ENCODE measurements at regions not wholly inside any gene's neighbourhood (a gene's known extent, or its start where the extent isn't known, plus 50 kb on each side); places are given as distances from the start of the nearest gene placed in this dataset.
"Not testable (repeated sequence)": the region's sequence is repeated elsewhere in the genome, so short reads cannot be mapped to it uniquely, and the experiment has no call there.

DNA sequence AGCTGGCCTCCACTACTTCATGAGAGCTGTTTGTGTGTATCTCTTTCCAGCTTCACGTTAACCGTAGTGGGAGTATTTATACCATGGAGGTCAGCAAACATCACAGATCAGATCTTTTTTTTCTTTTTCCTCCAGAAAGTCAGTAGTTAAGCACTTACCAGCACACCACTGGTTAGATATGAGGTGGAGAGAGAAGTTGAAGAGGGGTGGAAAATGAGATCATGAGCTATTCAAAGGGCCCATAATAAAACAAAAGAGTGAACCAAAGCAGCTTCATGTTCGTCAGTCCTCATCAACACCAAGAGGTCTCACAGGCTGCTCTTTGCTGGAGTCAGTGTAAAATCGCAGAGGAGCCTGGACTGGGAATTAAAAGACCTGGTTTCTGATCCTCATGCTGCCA is 125.1 kb upstream of the SGK1 start:
- no peak for DNase-seq

DNA sequence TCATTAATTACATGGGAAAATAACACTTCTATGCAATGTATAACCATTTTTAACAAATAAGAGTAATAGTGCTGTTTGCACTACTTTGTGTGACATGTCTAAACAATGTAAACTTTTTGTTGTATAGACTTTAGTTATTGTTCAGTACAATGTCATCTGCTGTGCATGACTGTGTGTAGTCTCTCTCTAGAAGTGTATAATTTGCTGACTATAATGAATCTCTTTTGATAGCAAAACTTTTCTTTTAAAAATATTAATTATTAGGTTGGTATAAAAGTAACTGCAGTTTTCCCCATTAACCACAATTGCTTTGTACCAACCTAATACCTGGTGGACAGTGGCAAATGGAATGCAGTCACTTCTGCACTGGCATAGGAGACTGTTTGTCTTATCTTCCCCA is 124.2 kb upstream of the SGK1 start:
- DNase-seq, result no peak

DNA sequence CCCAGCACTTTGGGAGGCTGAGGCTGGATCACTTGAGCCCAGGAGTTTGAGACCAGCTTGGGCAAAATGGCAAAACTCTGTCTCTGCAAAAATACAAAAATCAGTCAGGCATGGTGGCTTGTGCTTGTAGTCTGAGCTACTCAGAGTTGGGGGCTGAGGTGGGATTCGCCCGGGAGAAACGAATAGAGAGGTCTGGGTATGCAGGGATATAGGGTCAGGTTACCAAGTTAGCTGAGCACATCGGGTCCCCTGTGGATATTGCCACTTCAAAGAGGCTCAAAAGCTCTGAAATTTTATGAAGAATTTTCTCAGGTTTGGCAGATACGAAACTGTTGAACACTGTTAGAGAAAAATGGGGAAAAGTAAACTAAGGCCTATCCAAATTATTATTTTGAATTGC is 120.9 kb upstream of the SGK1 start:
- no peak for DNase-seq

DNA sequence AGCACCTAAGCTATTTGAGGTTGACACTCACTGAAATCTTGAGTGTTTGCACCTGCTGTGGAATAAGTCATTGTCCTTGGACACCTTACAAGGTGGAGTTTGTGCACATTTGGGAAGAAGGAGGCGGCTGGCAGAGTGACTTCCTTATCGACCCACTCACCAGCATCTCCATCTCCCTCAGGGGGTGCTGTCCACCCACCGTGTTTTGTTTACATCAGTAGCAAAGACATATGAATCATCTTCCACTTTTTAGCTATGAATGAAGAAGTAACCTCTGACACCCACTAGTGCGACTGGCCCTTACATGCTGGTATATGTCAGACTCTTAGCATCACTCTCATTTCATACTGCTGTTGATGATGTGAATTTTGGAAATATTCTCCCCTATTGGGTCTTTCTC is 119.5 kb upstream of the SGK1 start:
- peak; percentile 19 for DNase-seq

DNA sequence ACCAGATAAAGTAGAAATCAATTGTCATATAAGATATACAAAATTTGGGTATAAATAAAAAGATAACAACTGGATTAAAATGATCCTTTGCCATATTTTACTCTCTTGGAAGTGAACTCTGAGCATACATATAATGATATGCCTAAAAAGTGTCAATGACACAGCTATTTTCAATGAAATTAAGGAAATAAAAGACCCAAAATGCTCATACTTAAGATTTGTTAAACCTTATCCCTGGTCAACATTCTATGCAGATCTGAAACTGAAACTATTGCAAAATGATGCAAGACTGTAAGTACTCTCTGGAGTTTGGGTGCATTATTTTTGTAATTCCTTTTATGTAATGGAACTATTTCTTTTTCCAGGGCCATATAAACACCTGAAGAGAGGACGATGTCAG is 119.0 kb upstream of the SGK1 start:
- peak; percentile 12 for DNase-seq

DNA sequence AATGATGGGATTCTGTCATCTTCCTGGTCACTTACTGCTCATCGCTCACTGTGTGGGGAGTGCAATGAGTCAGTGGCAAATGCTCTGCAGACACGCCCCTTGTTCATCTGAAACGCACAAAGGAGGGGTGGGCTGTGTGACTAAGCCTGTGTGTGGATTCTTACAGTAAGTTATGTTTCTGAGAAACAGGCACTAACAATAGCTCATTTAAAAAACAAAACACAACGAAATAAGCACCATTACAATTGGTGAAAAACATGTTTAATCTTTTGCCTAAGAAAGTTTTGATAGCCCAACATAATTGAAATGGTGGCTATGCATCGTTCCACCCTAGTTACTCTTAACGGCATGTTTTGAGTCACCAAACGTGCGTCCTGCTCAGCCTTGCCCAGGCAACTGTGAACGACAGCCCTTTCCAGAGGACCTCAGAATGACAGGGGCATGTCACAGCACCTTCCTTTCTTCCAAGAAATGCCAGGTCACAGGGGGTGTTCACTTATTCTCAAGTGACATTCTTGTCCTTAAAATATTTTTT is 118.4 kb upstream of the SGK1 start:
- DNase-seq, result peak; percentile 59

DNA sequence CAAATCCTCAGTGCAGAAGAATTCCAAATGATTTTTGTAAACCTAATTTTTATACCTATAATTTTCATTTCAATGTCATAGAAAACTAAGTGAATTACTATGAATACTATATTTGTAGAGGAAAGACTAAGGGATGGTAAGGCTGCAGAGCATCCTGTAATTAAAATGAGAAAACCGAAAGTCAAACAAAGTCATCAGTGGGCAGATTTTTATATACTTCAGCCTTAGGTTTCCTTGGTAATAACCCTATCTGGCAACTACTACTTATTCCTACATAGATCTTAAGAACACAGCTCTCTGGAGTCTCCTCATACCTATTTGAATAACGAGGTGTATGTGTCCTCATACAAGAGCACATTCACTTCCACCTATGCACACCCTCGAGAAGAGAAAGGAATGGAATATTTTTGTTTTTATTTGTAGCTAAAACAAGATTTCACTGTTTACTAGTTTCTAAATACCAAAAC is 117.9 kb upstream of the SGK1 start:
- no peak for DNase-seq

DNA sequence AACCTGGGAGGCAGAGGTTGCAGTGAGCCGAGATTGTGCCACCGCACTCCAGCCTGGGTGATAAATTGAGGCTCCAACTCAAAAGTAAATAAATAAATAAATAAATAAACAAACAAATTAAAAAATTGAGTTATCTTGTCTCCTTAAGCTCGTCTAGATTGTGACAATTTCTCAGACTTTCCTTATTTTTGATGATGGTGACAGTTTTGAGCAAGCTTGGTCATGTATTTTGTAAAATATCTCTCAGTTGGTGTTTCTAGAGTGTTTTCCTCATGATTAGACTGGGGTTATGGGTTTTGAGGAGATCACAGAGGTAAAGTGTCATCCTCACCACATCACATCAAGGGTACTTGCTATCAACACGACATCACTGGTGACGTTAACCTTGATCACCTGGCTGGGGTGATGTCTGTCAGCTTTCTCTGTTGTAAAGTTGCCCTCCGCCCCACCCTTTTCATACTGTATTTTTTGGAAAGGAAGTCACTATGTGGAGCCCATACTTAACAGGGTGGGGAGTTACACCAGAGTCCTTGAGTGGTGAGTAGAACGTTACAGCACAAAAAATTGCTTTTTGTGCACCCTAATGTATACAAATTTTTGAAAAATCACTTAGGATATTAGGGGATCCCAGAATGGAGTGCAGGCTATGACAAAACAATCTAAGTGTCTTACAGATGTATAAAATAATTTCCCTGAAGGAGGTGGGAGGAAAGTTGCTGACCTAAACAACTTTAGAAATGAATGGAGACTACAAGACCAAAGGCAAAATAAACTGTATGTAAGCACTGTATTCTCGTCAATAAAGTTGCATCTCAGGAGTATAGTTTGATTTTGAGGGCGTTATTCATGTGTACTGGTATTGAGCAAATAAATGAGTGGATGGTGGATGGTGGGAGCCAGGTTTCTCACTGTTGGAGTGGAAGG is 116.4 kb upstream of the SGK1 start:
- no peak for DNase-seq

DNA sequence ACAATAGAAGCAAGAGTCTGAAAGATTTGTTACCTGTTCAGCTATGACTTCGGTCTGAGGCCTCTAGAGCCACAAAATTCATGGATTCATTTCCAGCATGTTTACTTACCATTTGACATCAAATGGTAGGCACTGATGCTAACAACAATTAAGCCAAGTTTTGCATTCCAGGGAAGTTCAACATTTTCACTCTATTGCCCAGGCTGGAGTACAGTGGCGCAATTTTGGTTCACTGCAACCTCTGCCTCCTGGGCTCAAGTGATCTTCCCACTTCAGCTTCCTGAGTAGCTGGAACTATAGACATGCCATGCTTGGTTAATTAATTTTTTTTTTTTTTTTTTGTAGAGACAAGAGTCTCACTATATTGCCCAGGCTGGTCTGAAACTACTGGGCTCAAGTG is 114.1 kb upstream of the SGK1 start:
- DNase-seq, result no peak

DNA sequence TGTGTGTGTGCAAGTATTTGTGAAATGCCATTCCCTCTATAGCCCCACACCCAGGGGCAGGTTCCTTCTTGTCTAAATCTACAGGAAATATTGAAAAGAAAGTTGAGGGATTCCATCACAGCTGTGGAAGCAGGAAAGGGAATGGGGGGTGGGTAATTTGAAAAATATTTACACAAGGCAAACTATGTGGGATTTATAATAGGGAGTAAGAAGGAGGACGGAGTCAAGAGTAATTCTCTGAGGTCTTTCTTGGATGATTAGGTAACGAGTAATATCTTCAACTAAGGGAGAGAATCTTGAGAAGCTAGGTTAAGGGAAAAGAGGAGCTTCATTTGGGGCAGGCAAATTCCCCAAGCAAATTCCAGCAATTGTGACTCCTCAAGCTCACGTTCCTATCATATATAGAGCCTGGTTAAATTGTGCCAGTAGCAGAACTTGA is 113.5 kb upstream of the SGK1 start:
- DNase-seq, result no peak

DNA sequence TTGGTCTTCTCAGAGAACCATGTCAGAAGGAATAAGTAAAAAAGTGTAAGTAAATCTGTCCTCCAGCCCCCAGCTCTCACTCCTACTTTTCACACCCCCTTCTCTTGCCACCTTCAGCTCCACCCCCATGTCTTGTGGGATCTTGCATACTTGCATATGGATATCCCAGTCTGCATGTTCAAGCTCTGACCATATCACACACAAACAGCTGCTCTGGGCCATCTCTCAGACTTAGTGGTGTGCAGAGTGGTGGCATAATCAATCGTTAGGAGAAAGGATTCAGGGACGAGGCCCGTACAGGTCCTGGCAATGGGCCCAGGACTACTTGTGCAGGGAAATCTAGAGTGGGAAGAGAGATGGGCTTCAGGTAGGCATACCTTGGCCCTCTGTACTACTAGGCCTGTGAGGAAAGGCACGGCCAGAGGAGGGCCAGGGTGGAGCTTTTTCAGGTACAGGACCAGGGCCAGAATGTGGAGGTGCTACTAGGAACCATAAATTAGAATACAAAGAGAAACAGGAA is 112.0 kb upstream of the SGK1 start:
- DNase-seq, result no peak

DNA sequence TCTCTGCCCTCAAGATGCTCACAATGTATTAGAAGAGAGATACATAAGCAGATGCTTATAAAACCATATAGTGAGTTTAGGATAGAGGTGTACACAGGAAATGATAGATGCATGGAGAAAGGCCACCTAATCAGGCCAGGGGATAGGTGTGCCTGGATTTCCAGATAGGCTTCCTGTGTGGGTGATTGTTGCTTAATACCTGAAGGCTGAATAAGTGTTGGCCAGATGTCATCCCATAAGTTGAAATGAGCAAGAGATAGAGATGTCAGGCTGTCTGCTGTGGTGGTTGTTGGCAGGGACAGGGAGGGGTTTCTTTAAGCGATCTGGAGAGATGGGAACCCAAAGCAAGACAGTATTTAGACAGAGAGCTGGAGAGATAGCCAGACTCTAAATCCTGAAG is 109.8 kb upstream of the SGK1 start:
- no peak for DNase-seq

DNA sequence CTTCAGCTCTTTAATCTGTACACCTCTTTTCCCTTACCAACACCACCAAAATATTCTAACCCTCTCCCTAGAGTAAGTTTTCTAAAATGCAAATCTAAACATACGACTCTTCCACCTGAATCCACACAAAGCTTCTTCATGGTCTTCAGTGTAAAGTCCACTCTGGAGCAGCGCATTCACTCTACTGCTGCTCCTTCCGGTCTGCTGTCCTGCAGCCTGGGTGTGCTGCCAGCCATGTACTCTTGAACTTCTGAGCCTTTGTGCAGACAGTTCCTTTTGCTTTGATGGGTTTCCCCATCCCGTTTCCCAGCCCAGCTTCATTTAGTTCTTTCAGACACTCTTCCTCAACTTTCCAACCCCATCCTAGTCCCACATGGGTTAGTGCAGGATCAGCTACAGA is 108.7 kb upstream of the SGK1 start:
- no peak for DNase-seq

DNA sequence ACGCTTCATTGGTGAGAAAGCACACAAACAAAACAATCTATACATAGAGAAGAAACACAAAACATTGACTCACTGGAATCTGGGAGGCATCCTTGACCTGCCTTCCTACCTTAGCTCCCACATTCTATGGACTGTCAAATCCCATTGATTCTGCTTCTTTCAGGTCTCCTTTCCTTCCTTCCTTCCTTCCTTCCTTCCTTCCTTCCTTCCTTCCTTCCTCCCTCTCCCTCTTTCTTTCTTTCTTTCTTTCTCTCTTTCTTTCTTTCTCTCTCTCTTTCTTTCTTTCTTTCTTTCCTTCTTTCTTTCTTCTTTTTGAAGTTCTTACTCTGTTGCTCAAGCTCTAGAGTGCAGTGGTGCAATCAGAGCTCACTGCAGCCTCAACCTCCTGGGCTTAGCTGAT is 108.0 kb upstream of the SGK1 start:
- not testable (repeated sequence) for DNase-seq

DNA sequence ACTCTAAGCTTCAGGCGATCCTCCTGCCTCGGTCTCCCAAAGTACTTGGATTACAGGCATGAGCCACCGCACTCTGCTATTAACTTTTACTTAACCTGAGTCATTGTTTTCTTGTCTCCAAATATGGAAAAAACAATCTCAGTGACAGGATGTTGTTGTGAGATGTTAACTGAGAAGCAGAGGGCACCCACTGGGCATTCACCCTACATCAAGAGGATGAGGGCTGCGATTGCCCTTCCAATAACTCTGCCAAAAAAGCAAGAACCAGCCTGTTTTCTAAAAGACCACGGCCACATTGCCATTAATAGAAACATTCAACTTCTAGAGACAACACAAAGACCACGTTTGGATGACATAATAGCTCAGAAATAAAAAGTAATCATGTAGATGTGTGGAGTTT is 107.6 kb upstream of the SGK1 start:
- DNase-seq, result no peak

DNA sequence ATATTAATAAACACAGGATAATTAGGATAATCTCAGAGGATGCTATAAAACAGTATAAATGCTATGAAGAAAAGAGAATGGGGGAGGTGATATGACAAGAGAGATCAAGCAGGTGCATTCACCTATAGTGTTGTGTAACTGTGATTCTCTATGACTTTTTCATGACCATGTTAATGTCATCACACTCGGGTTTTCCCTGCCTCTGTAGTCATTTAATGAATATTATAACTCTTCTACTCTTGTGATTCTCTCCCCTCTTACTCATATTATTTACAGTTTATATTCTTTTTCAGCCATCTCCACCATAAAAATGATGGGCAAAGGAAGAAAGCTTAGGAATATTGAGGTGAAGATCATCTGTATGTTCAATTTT is 106.9 kb upstream of the SGK1 start:
- DNase-seq, result no peak

DNA sequence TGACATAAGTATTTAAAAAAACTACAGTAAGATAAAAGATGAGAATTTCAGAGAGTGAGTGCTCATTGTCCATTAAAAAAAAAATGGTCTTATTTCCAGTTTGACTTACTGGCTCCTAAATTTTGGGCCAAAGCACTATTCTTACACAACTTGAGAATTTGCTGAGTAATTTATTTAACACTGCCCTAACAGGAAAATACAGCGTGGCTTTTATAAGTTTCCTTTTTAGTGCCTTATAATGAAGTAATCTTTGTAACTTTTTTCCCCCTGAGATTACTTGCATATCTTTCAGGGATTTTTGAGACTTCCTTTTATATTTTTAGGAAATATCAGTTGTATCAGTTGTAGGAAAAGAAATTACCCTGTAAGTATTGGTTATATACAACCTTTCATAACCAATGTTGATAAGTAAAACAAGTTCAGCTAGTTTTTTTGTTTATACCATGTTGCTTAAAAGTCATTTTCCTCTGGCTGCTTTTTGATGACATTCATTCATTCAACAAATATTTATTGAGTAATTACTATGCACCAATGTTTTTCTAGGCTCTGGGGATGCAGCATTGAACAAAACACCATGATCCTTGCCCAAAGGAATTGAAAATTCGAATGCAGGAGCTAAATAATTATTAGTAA is 106.4 kb upstream of the SGK1 start:
- DNase-seq, result no peak

DNA sequence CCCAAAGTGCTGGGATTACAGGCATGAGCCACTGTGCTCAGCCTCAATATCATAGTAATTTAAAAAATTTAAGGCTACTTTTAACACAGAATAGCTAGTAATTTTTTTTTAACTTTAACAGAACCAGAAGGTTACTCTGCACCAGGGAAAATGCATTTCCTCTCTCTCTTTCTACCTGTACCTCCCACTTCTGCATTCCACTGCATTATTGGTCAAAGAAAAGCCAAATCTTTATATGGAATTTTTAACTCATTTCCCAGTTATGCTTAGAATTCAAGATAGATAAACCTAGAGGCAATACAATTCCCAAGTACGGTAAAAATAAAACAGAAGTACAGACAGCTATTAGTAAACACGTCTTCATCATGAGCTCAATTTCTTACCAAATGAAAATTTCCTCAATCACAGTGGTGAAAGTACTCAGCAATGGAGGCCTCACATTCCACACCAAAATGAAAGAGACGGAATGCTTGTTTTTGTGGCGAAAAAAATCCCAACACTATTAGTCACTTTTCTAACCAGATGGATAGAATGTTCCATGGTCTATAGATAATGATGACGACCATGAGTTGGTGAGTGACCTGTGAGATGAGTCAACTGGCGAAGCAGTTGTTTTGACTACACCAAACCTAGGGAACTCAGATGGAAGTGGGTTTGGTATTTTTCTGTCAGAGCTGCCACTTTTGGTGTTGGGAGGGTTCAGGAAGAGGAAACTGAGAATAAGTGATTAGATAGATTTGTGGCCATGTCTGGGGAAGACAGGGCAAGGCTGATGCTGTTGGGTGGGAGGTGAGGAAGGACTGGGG is 104.7 kb upstream of the SGK1 start:
- no peak for DNase-seq

DNA sequence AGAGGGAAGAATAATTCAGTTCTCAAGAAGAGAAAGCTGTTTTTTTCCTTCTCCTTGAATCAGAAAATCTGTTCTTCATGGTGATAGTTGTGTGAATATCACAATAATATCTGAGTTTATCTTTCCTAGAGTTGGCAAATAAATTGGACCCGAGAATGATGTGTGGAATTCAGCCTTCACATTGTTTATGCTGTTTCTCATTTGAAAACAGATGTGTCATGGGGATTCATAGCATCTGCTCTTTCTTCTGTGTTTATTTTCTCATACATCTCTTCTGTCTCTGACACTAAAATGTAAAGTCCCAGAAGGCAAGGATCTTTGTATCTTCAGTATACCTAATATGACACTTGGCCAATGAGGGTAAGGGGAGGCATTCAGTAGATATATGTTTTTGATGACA is 103.6 kb upstream of the SGK1 start:
- no peak for DNase-seq

DNA sequence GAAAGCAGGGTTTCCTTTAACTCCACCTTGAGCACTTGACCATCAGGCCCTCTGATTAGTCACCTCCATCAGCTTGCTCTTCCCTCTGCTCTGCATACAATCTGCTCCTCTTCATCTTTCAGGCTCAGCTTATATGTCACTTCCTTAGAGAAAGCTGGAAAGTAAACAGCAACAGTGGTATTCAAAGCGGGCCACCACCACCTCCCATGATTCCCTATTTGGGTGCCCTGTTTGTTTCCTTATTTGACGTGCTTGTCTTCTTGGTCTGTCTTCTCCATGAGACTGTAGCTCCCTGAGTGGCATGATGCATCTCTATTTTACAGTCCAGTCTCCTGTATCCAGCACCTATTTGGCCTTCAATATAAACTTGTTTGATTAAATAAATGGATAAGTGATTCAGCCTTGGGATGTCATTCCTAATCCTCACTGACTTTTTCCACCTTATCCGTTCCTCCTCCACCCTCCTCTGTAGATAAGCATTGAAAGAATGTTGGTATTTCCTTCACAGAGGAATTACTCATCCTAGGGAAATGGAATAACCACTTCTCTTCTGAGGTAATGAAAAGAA is 102.8 kb upstream of the SGK1 start:
- DNase-seq, result no peak

DNA sequence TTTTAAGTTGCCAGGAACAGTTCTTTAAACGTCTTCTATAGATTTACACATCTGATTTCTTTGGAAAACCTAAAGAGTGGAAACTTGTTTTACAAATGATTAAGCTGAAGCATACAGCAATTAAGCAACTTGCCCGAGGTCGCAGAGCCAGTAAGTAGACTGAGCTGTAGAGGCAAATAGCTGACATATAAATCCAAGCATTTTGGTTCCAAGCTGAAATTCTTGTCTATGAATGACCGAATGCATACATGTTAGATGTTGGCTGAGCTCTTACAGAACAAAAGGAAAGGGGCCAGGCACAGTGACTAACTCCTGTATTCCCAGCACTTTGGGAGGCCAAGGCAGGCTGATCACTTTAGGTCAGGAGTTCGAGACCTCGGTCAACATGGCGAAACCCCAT is 101.8 kb upstream of the SGK1 start:
- DNase-seq, result no peak

DNA sequence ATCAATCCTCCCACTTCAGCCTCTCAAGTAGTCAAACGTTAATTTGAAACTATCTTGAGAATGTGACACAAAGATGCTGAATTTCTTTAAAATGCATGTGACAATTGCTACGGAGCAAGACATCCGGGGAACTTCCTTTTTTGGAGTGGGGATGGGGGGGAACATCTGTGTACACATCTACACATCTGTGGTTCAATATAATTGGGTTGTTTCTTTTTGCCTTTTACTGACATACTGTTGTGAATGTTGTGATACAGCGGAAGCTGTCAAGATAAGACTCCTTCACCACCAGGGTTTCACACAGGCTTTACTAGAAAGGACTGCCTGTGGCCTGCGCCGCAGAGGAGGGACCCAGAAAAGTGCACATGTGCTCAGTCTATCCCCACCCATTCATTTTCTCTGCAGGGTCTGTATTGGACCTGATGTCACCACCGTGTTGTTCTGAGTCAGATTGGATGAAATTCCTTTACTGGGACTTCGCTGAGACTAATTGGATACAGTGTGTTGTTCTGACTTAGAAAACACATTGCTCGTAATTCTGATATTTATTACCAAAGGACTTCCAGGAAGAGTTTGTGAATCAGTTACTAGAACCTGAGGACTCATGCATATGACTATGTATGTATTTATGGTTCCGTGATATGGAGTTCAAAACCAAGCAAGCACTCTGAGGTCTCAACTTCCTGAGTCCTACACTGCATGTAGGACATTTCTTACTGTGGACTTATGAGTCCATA is 98.7 kb upstream of the SGK1 start:
- DNase-seq, result no peak

Data from CD4-positive, alpha-beta T cell treated with Interleukin-21 for 1 hour (primary cell).